ENCODE measurements at regions not wholly inside any gene's neighbourhood (a gene's known extent, or its start where the extent isn't known, plus 50 kb on each side); places are given as distances from the start of the nearest gene placed in this dataset.

DNA sequence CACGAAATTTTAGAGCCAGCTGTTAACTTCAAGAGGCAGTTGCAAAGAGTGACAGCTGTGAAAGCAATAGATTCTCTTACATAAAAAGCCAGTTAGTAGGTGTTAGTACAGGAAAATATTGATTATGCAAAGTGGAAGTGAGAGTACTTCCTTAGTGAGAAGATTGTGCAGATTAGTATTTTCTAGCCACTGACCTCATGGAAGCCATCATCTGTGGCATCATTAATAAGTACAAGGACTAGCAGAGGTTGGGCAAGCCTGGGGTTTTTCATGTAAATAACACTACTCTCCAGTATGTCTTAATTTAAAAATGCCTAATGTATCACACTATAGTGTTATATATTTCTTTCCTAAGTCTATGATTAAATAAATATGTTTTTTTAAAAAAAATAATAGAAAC is 166.2 kb upstream of the DTNA start:
- Histone ChIP-seq H3K36me3 (ENCODE audit: insufficient read depth, low read length) (no peaks in the 10 kb centered on the region), H3K9me2 (ENCODE audit: low read depth, low read length) (no peaks in the 10 kb centered on the region), H4K20me1 (ENCODE audit: insufficient read depth, low read length) (no peaks in the 10 kb centered on the region), H3K9me3 (ENCODE audit: low read length) (no peaks in the 10 kb centered on the region), H3K79me2 (ENCODE audit: insufficient read depth, low read length) (no peaks in the 10 kb centered on the region), H3K9ac (ENCODE audit: low read length) (no peak overlapping the region), H3K4me2 (ENCODE audit: low read length) (no peak overlapping the region), H3K4me3 (ENCODE audit: low read depth, low read length, poor library complexity, severe bottlenecking) (no peak overlapping the region), H3K27me3 (ENCODE audit: insufficient read depth, low read length) (no peaks in the 10 kb centered on the region), H3K4me1 (ENCODE audit: insufficient read depth, low read length, severe bottlenecking) (no peaks in the 10 kb centered on the region), H2AFZ (ENCODE audit: low read length) (no peak overlapping the region), H3F3A (ENCODE audit: insufficient read depth, low read length) (no peaks in the 10 kb centered on the region), H3K27ac (ENCODE audit: low read depth, low read length, poor library complexity, severe bottlenecking) (no peak overlapping the region)
- no peak for TF ChIP-seq EZH2 (IDR thresholded peaks at IDR 0.05; ENCODE audit: borderline replicate concordance, low read length)
- TF ChIP-seq, protein P1, sequence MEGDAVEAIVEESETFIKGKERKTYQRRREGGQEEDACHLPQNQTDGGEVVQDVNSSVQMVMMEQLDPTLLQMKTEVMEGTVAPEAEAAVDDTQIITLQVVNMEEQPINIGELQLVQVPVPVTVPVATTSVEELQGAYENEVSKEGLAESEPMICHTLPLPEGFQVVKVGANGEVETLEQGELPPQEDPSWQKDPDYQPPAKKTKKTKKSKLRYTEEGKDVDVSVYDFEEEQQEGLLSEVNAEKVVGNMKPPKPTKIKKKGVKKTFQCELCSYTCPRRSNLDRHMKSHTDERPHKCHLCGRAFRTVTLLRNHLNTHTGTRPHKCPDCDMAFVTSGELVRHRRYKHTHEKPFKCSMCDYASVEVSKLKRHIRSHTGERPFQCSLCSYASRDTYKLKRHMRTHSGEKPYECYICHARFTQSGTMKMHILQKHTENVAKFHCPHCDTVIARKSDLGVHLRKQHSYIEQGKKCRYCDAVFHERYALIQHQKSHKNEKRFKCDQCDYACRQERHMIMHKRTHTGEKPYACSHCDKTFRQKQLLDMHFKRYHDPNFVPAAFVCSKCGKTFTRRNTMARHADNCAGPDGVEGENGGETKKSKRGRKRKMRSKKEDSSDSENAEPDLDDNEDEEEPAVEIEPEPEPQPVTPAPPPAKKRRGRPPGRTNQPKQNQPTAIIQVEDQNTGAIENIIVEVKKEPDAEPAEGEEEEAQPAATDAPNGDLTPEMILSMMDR (IDR thresholded peaks at IDR 0.05; ENCODE audit: low read length) = no peak

DNA sequence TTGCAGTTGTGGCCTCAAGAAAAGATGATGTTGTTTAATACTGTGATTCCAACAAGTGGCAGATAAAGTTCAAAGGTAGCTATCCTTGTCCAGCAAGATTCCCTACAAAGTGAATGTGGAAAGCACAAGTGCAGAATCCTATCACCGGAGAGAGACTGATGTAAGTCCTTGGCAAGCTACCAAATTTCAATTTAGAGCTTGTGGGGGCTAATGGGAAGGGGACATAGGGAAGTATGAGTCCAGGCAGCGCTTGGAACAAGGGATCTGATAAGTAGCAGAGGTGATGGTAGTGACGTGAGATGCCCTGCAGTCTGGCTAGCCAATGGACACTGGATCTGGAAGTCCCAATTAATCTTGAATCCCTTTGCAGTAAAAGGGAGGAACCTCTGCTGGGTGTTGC is 165.2 kb upstream of the DTNA start:
- H3K9me2 ChIP-seq (ENCODE audit: low read depth, low read length) = no peaks in the 10 kb centered on the region
- no peaks in the 10 kb centered on the region for H3K4me1 ChIP-seq (ENCODE audit: insufficient read depth, low read length, severe bottlenecking)
- H3K4me3 ChIP-seq (ENCODE audit: low read depth, low read length, poor library complexity, severe bottlenecking) = no peak overlapping the region
- H3K27ac ChIP-seq (ENCODE audit: low read depth, low read length, poor library complexity, severe bottlenecking) = no peak overlapping the region
- H3F3A ChIP-seq (ENCODE audit: insufficient read depth, low read length) = no peaks in the 10 kb centered on the region
- no peaks in the 10 kb centered on the region for H3K27me3 ChIP-seq (ENCODE audit: insufficient read depth, low read length)
- no peak overlapping the region for H2AFZ ChIP-seq (ENCODE audit: low read length)
- no peak overlapping the region for H3K9ac ChIP-seq (ENCODE audit: low read length)
- H4K20me1 ChIP-seq (ENCODE audit: insufficient read depth, low read length) = no peaks in the 10 kb centered on the region
- H3K4me2 ChIP-seq (ENCODE audit: low read length) = no peak overlapping the region
- no peaks in the 10 kb centered on the region for H3K9me3 ChIP-seq (ENCODE audit: low read length)
- no peaks in the 10 kb centered on the region for H3K79me2 ChIP-seq (ENCODE audit: insufficient read depth, low read length)
- no peaks in the 10 kb centered on the region for H3K36me3 ChIP-seq (ENCODE audit: insufficient read depth, low read length)
- TF ChIP-seq, protein P1 (IDR thresholded peaks at IDR 0.05; ENCODE audit: low read length) = no peak
- TF ChIP-seq EZH2 (IDR thresholded peaks at IDR 0.05; ENCODE audit: borderline replicate concordance, low read length) = no peak

DNA sequence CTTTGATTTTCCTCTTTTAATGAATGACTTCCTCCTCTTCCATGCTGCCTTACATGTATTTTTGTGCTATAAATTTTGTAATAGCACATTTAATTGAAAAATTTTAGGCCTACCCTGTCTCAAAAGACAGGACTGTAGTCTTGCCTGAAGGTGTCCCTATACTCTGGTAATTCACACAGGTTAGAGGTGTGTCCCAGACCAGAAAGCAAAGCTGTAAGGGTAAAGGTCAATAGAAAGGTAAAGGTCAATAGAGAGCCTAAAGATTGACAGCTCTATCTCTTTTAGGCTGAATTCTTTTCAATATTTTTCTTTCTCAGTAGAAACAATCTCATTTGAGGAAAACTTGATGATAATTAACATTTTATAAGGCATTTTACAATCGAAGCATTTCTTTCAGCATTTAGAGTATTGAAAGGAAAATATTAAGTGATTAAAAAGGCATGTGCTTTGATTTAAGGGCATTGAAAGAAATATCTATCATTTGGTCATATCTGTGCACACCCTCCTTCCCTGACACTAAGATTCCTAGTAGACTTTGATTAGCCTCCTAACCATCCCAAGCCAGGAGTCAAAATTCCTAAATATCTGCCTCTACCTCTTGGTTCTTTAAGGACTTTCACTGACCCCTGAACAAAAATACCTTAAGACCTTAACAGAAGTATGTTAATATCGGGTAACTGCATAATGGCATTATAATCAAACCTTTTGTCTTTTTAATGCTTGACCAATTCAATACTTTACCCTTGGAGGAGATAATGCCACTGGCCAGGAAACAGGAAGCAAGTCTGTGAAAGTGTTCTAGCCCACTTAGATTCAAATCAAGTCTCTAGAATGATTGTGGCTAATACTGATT is 161.8 kb upstream of the DTNA start:
- H3K27me3 ChIP-seq (ENCODE audit: insufficient read depth, low read length) = no peaks in the 10 kb centered on the region
- no peaks in the 10 kb centered on the region for H4K20me1 ChIP-seq (ENCODE audit: insufficient read depth, low read length)
- H2AFZ ChIP-seq (ENCODE audit: low read length) = no peak overlapping the region
- H3K4me2 ChIP-seq (ENCODE audit: low read length) = no peak overlapping the region
- H3K9me2 ChIP-seq (ENCODE audit: low read depth, low read length) = no peaks in the 10 kb centered on the region
- H3K9me3 ChIP-seq (ENCODE audit: low read length) = no peaks in the 10 kb centered on the region
- no peaks in the 10 kb centered on the region for H3F3A ChIP-seq (ENCODE audit: insufficient read depth, low read length)
- no peaks in the 10 kb centered on the region for H3K79me2 ChIP-seq (ENCODE audit: insufficient read depth, low read length)
- TF ChIP-seq EZH2 (IDR thresholded peaks at IDR 0.05; ENCODE audit: borderline replicate concordance, low read length) = no peak
- TF ChIP-seq, protein P1 (IDR thresholded peaks at IDR 0.05; ENCODE audit: low read length) = no peak
- no peak overlapping the region for H3K4me3 ChIP-seq (ENCODE audit: low read depth, low read length, poor library complexity, severe bottlenecking)
- H3K27ac ChIP-seq (ENCODE audit: low read depth, low read length, poor library complexity, severe bottlenecking) = no peak overlapping the region
- H3K9ac ChIP-seq (ENCODE audit: low read length) = no peak overlapping the region
- H3K4me1 ChIP-seq (ENCODE audit: insufficient read depth, low read length, severe bottlenecking) = no peaks in the 10 kb centered on the region
- H3K36me3 ChIP-seq (ENCODE audit: insufficient read depth, low read length) = no peaks in the 10 kb centered on the region
